HEK293 (cell line): ENCODE measurements at regions not wholly inside any gene's neighbourhood (a gene's known extent, or its start where the extent isn't known, plus 50 kb on each side); places are given as distances from the start of the nearest gene placed in this dataset.

Experiments
- ZEB2 ChIP-seq: fragments of 450-650 bp; formaldehyde crosslinking; IDR thresholded peaks from 2 replicates; pipeline ENCODE4 v1.5.1; 2016; ENCODE audit warnings: missing biosample characterization, missing genetic modification characterization
- ZNF707 ChIP-seq: fragments of 450-650 bp; formaldehyde crosslinking; IDR thresholded peaks from 2 replicates; pipeline ENCODE4 v1.5.1; 2016; ENCODE audit warnings: missing biosample characterization, missing genetic modification characterization
- TF ChIP-seq, protein P1 (sequence below): fragments of 450-650 bp; formaldehyde crosslinking; IDR thresholded peaks from 2 replicates; pipeline ENCODE4 v1.5.1; 2016; ENCODE audit warnings: missing biosample characterization, missing genetic modification characterization

- TF ChIP-seq ZEB2 (tag by site-specific recombination) (no peak), ZNF707 (tag by site-specific recombination) (no peak)
- TF ChIP-seq, protein P1, sequence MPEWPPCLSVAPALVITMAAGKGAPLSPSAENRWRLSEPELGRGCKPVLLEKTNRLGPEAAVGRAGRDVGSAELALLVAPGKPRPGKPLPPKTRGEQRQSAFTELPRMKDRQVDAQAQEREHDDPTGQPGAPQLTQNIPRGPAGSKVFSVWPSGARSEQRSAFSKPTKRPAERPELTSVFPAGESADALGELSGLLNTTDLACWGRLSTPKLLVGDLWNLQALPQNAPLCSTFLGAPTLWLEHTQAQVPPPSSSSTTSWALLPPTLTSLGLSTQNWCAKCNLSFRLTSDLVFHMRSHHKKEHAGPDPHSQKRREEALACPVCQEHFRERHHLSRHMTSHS (tag by site-specific recombination): no peak
Measured at GRCh38 chr7:41755096-41755495, 52.2 kb upstream of the INHBA start.
